Esophagus squamous epithelium (tissue), 4 donors: ENCODE measurements at regions not wholly inside any gene's neighbourhood (a gene's known extent, or its start where the extent isn't known, plus 50 kb on each side); places are given as distances from the start of the nearest gene placed in this dataset.

ENCODE experiments used
- CTCF ChIP-seq, 6 experiments: fragments of 450-650 bp in 4 of 6; fragments of 200-600 bp in 2 of 6; sonication (generic) in 2 of 6; IDR thresholded peaks; one replicate each; pipeline ENCODE4 v1.5.1; 2016 to 2019; ENCODE audit warnings: antibody characterized with exemption in 6 of 6, mild to moderate bottlenecking in 4 of 6, moderate library complexity in 4 of 6
- POLR2A ChIP-seq, 4 donors: fragments of 450-650 bp; IDR thresholded peaks; one replicate each; pipeline ENCODE4 v1.6.1; 2017; ENCODE audit warnings: antibody characterized with exemption in 4 of 4, mild to moderate bottlenecking in 4 of 4, moderate library complexity in 3 of 4

GRCh38 chr12:84222841-84223240 is 689.8 kb downstream of the SLC6A15 start:
- no peak for TF ChIP-seq CTCF (IDR thresholded peaks at IDR 0.05)
- TF ChIP-seq POLR2A (IDR thresholded peaks at IDR 0.05): no peak
